ENCODE measurements at regions not wholly inside any gene's neighbourhood (a gene's known extent, or its start where the extent isn't known, plus 50 kb on each side); places are given as distances from the start of the nearest gene placed in this dataset.

DNA sequence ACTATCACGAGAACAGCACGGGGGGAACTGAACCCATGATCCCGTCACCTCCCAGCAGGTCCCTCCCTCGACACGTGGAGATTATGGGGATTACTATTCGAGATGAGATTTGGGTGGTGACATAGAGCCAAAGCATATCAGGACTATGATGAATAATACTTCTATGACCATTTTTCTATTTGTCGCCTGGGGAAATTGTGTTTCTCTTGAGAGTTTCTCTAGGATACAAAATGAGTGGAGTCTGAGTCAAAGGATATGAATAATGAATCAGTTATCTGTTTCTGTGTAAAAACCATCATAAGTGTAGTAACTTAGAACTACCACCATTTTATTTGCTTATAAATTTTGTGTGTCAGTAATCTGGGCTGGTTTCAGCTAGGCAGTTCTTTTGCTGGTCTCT lies 533.0 kb upstream of the ARX start:
- no peaks in the 10 kb centered on the region for H3K9me3 Mint-ChIP-seq

GRCh38 chrX:25555521-25555920 lies 539.8 kb upstream of the ARX start:
- H3K27ac Mint-ChIP-seq: no peak overlapping the region
- no peaks in the 10 kb centered on the region for H3K4me1 Mint-ChIP-seq (ENCODE audit: unreplicated experiment)
- no peak for DNase-seq (ENCODE audit: extremely low spot score, unreplicated experiment)
- no peaks in the 10 kb centered on the region for H3K27me3 Mint-ChIP-seq
- TF ChIP-seq, protein P1, sequence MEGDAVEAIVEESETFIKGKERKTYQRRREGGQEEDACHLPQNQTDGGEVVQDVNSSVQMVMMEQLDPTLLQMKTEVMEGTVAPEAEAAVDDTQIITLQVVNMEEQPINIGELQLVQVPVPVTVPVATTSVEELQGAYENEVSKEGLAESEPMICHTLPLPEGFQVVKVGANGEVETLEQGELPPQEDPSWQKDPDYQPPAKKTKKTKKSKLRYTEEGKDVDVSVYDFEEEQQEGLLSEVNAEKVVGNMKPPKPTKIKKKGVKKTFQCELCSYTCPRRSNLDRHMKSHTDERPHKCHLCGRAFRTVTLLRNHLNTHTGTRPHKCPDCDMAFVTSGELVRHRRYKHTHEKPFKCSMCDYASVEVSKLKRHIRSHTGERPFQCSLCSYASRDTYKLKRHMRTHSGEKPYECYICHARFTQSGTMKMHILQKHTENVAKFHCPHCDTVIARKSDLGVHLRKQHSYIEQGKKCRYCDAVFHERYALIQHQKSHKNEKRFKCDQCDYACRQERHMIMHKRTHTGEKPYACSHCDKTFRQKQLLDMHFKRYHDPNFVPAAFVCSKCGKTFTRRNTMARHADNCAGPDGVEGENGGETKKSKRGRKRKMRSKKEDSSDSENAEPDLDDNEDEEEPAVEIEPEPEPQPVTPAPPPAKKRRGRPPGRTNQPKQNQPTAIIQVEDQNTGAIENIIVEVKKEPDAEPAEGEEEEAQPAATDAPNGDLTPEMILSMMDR (conservative IDR thresholded peaks at IDR 0.05): no peak
- H3K9me3 Mint-ChIP-seq: no peaks in the 10 kb centered on the region
- no peaks in the 10 kb centered on the region for H3K36me3 Mint-ChIP-seq
- H3K4me3 Mint-ChIP-seq: no peak overlapping the region

More for the DNA sequence above, 533.0 kb upstream of the ARX start:
- H3K27me3 Mint-ChIP-seq: no peaks in the 10 kb centered on the region
- H3K4me3 Mint-ChIP-seq: no peak overlapping the region
- H3K27ac Mint-ChIP-seq: no peak overlapping the region
- TF ChIP-seq, protein P1 (conservative IDR thresholded peaks at IDR 0.05): no peak
- no peaks in the 10 kb centered on the region for H3K36me3 Mint-ChIP-seq
- DNase-seq (ENCODE audit: extremely low spot score, unreplicated experiment): no peak
- H3K4me1 Mint-ChIP-seq (ENCODE audit: unreplicated experiment): no peaks in the 10 kb centered on the region

- H3K27ac Mint-ChIP-seq: no peak overlapping the region
- no peaks in the 10 kb centered on the region for H3K27me3 Mint-ChIP-seq
- H3K4me1 Mint-ChIP-seq (ENCODE audit: unreplicated experiment): no peaks in the 10 kb centered on the region
- H3K4me3 Mint-ChIP-seq: no peak overlapping the region
- TF ChIP-seq, protein P1 (conservative IDR thresholded peaks at IDR 0.05): no peak
- H3K36me3 Mint-ChIP-seq: no peaks in the 10 kb centered on the region
- no peak for DNase-seq (ENCODE audit: extremely low spot score, unreplicated experiment)
- no peaks in the 10 kb centered on the region for H3K9me3 Mint-ChIP-seq
Measured at GRCh38 chrX:25558137-25558536, 542.4 kb upstream of the ARX start.

DNA sequence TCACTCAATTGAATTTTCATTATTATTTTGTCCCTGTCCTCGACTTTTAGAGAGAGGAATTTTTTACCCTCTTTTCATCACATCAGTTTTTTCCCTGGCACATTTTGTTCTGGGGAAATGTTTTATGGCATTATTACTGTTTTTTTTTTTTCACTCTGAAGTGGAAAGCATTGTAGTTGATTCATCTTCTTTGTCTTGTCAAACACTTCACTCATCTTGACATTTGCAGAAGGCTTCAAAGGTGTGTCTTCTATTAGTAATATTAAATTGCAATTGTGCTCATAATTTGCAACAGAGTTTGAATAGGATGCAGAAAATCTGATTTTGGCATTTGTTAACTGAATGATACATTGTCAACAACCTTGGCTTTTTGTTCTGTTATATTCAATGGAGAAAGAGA lies 545.4 kb upstream of the ARX start:
- TF ChIP-seq, protein P1 (conservative IDR thresholded peaks at IDR 0.05): no peak
- Mint-ChIP-seq H3K4me1 (ENCODE audit: unreplicated experiment) (no peaks in the 10 kb centered on the region), H3K9me3 (no peaks in the 10 kb centered on the region), H3K4me3 (no peak overlapping the region), H3K27me3 (no peaks in the 10 kb centered on the region), H3K36me3 (no peaks in the 10 kb centered on the region), H3K27ac (no peak overlapping the region)
- no peak for DNase-seq (ENCODE audit: extremely low spot score, unreplicated experiment)

DNA sequence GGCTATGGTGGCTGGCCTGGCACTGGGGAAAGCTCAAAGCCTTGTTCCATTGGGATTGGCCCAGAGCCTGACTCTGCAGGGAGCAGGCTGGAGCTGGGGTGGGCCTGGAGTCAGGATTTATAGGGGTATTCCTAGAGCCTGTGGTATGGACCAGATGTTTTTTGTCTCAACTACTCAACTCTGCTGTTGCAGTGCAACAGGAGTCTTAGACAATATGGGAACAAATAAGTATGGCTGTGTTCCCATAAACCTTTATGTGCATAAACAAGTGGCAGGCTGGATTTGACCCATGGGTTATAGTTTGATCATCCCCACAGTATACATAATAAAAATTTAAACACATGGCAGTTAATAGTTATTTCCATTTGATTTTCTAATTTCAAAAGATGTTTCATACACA lies 557.9 kb upstream of the ARX start:
- H3K4me1 Mint-ChIP-seq (ENCODE audit: unreplicated experiment): no peaks in the 10 kb centered on the region
- no peaks in the 10 kb centered on the region for H3K36me3 Mint-ChIP-seq
- H3K4me3 Mint-ChIP-seq: no peak overlapping the region
- DNase-seq (ENCODE audit: extremely low spot score, unreplicated experiment): no peak
- TF ChIP-seq, protein P1 (conservative IDR thresholded peaks at IDR 0.05): no peak
- H3K27me3 Mint-ChIP-seq: no peaks in the 10 kb centered on the region
- H3K27ac Mint-ChIP-seq: no peak overlapping the region
- H3K9me3 Mint-ChIP-seq: no peaks in the 10 kb centered on the region

DNA sequence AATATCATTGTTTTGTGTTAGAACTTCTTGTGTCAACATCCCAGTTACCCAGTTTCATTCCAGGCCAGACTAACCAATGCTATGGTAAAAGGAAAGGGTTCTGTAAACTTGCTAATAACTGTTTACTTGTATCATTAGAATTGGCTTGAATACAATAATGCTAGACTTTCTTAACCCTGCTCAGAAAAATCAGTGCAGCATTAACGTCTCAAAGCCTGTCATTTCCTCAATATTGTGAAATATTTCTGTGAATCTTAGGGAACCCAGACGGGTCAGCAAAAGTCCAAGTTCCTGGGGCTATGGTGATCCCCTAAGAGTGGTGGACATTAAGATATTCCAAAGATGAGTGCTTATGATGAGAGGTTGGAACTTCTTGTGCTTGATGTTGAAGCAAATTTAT lies 541.2 kb upstream of the MAGEB18 start:
- Mint-ChIP-seq H3K4me3 (no peak overlapping the region), H3K27me3 (no peaks in the 10 kb centered on the region), H3K4me1 (ENCODE audit: unreplicated experiment) (no peaks in the 10 kb centered on the region), H3K9me3 (no peaks in the 10 kb centered on the region), H3K27ac (no peak overlapping the region), H3K36me3 (no peaks in the 10 kb centered on the region)
- TF ChIP-seq, protein P1 (conservative IDR thresholded peaks at IDR 0.05): no peak
- DNase-seq (ENCODE audit: extremely low spot score, unreplicated experiment): no peak
